ENCODE measurements at regions not wholly inside any gene's neighbourhood (a gene's known extent, or its start where the extent isn't known, plus 50 kb on each side); places are given as distances from the start of the nearest gene placed in this dataset.

DNA sequence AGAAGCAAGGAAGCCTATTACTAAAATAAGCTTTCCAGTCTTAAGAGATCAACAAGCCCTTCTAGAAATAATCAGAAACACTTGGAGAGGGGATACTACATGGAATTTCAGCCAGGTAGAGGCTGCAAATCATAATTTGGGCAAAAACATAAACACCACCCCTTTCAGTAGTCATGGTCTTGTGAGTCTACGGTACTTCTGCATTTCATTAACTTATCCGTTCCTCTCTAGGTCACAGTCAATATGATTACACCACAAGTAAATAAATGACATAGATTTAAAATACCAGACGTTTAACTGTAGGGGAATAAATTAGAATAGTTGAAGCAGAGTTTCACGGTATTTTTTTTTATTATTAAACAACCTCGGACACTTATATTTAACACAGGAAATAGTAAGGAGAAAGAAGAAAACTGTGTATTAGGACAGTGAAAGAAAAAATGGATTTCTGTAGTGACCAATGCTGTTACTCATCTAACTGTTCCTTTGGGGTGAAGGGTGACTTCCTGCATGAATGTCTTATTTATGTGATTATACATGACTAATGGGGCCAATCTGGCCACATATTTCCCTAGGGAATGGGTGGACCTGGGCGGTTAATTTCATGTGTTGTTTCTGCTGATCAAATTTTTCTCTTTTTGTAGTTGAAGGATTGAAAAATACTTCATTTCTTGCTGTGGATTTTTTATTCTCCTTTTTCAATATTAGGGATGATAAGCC lies 456.6 kb upstream of the UBE2E3 start:
- no peak for DNase-seq

DNA sequence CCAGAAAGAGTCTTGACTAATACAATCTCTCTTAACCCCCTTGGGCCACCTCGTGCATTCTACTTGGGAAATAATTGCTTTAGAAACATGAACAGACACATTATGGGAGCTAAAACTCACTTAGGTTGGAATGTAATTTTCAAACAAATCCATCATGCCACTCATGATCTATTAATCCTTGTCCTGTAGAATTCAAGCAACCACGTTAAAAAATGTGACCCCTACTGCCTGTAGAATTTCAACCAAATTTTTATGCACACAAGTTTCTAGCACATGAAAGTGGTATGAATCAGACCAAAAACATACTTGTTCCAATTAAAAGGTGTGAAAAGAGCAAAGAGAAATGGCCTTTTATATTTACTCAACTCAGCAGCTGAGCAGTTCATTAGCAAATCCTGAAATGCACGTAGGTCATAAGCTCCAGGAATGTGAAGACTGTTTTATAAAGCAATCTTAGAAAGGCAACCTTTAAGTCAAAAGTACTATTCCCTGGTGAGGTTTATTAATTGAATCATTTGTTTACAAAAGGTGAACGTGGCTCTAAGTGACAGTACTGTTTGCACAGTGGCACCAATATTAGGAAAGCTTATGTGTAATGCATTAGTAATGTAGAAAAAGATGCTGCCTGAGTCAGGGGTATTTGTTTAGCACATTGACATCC lies 459.4 kb upstream of the UBE2E3 start:
- DNase-seq: no peak

- DNase-seq: no peak
Measured at GRCh38 chr2:180520206-180520605, 460.2 kb upstream of the UBE2E3 start.

DNA sequence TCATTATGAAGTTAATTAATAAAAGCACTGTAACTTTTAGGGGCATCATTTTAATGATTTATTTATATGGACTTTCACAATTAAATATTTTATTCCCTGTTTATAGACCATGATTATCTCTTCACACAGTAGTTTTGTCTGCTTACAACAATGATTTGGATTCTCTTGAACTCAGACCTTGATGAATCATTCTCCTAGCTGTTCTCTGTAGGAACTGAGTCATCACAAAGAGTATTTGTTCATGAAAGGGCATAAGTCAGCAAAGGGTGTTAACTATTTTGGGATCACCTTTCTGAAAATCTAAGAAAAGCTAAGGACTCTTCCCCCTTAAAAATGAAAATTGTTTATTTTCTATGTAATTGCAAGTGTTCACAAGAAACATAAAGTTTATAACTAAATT lies 461.1 kb upstream of the UBE2E3 start:
- no peak for DNase-seq

GRCh38 chr2:180516232-180516631 lies 464.2 kb upstream of the UBE2E3 start:
- no peak for DNase-seq

DNA sequence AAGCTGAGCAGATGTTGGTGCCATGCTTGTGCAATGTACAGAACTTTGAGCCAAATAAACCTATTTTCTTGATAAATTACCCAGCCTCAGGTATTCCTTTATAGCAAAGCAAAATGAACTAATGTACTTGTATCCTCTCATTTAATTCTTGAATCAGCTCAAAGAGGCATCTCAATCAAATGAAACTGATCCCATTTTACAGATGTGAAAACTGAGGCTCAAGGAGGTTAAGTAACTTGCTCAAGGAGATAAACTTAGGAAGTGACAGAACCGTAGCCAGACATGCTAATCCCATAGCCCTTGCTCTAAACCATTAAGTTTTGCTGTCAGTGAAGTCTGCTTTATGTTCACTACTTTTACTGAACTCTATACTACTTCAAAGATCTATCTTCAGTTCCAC lies 467.0 kb upstream of the UBE2E3 start:
- DNase-seq: no peak

GRCh38 chr2:180508458-180508857 lies 471.9 kb upstream of the UBE2E3 start:
- no peak for DNase-seq

- DNase-seq: no peak
Measured at GRCh38 chr2:180507028-180507427, 473.4 kb upstream of the UBE2E3 start.

DNA sequence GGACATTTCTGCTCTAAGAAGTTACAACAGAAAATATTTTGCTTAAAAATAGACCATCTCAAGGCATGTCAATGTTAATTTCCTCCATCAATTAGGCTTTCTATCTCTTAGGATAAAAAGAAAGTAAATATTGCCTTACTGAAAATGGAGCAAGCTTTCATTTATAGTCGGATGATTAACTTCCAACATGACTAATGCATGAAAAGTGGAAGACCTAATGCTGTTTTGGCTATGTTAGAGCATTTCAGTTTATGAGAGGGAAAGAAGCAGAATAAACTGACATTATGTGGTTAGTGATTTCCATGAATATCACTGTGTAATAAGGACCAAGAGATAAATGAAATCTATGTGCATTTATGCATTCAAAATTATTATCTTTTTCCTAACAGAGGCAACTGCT lies 475.2 kb upstream of the UBE2E3 start:
- no peak for DNase-seq

DNA sequence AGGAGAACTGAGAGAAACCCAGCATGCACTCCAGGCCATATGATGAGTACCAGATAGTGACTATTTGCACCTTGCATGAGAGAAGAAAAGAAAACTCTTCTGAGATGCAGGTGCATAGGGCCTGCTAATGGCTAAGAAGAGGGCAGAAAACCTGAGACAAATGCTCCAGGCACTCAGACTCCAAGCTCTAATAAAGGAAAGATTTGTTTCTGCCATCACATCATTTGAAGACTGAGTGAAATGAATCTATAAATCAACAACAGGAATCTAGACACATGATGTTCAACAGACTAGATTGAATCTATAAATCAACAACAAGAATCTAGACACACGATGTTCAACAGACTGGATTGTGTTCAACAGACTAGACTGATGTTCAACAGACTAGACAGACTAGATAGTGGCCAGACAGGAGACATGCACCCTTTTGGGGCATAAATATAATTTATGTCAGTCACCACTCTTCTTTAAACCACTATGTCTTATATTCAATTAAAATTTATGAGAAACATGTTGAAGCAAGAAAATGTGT lies 482.7 kb upstream of the UBE2E3 start:
- no peak for DNase-seq

GRCh38 chr2:180495606-180496005 lies 484.8 kb upstream of the UBE2E3 start:
- DNase-seq: no peak

GRCh38 chr2:180494286-180494685 lies 486.1 kb upstream of the UBE2E3 start:
- DNase-seq: no peak

DNA sequence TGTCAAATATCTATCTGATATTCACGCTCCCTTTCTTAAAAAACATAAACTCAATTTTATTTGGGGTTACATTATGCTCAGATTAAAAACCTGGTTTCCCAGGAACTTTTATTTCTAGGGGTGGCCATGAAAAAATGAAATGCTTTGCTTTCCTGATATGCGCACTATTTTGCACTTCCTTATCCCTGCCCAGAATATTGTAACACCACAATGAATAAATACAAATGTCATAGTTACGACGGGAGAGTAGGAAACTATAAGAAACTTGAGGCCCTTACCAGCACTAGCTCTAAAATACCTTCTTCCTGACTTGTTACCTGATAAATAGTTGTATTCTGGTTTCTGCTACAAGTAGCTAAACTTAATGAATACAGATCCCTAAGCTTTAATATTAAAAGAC lies 475.6 kb upstream of the CWC22 start:
- no peak for DNase-seq

DNA sequence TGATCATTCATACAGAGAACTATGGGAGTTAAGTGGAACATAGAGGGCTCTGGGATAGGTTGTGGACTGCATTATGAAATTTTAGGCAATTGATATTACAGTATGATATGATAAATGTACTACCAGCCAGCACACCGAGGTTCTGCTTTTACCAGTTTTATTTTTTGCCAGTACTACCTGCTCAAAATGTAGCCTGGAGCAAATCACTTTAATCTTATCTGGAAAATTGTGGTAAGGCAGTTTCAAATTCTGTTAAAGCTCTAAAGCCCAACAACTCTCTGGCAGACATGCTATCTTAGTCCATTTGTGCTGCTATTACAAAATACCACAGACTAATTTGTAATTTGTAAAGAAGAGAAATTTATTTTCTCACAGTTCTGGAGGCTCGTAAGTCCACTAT lies 474.9 kb upstream of the CWC22 start:
- DNase-seq: no peak

DNA sequence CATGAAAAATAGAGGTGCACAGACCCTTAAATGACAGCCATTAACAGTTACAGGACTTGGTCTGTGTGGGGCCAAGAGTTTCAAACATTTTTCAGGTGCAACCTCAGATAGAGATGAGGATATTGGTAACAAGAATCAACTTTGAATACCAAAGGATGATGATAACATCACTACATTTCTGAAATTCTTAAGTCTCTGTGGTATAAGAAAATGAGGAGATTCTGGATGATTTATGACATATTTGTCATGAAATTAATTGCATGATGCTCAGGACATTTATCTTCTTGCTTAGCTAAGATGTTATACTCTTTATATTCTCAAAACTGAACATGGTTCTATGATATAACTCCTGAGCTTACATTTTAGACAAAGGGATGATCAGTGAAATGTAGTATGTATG lies 471.8 kb upstream of the CWC22 start:
- no peak for DNase-seq

DNA sequence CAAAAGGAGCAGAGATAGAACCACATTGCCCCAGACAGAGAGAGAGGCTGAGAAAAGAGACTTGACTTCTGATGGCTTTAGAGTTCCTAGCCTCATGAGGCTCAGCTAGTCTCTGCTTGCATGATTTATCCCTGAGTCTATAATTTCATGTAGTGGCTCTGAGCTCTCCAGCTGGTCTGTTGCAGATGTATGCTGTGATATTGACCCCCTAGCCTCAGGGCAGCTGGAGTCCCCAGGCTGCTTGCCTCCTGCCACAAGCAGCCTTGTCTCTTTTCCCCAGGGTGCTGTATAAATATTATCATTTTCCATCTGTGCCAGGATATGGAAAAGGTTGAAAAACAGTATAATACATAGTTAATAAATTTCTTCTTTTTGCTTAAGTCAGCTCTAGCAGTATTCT lies 467.6 kb upstream of the CWC22 start:
- peak; percentile 29 for DNase-seq

- no peak for DNase-seq
Measured at GRCh38 chr2:180473456-180473855, 466.4 kb upstream of the CWC22 start.

DNA sequence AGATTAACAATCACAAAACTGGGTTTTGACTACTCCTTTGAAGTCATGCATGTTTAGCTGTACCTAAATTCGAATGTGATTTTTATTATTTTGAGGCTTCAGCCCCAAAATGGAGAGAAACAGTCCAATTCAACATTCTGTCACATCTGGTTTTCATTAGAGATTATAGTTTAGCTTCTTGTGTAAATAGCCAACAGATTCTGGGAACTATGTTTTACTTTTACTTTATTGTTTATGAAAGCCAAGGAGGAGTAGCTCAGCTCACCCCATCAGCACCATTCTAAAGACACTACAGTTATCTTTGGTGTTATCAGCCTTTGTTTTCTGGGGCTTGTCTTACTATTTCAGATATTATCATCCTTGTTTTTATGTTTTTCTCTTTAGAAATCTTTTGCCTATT lies 465.0 kb upstream of the CWC22 start:
- no peak for DNase-seq

DNA sequence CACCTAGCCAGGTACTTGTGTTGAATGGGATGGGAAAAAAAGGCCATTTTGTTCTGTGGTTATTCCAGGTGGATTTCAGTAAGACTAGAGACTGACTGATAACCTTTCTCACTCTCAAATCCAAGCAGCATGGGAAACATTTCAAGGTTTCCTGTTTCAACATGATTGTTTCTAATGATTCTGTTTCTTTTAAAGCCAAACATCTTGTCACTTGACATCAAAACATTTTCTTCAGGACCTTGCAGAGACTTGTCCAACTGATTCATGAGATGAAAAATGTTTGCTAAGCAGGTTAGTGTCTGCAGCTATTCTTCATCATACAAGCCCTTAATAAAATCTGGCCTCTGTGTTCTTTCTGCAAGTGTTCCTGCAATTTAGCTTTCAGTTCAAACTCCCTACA lies 456.5 kb upstream of the CWC22 start:
- DNase-seq: no peak

GRCh38 chr2:180461761-180462160 lies 454.7 kb upstream of the CWC22 start:
- DNase-seq: no peak

GRCh38 chr2:180456801-180457200 lies 449.7 kb upstream of the CWC22 start:
- DNase-seq: no peak

DNA sequence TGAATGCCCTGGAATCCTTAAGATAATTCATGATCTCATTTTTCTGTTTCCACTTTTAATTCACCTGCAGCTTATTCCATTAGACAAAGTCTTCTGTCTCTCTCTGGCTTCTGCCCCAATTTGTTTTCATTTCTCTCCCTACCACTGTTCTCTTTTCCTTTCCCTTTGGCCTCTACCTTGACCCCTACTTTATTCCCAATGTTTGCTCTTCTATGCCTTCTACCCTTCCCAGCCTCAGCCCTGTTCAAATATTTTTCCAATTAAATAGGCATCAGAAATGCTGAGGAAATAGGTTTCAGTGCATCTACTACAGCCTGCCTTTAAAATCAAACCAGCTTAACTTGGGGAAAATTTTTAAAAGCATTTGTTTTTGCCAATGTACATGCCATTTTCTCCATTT lies 443.7 kb upstream of the CWC22 start:
- no peak for DNase-seq

DNA sequence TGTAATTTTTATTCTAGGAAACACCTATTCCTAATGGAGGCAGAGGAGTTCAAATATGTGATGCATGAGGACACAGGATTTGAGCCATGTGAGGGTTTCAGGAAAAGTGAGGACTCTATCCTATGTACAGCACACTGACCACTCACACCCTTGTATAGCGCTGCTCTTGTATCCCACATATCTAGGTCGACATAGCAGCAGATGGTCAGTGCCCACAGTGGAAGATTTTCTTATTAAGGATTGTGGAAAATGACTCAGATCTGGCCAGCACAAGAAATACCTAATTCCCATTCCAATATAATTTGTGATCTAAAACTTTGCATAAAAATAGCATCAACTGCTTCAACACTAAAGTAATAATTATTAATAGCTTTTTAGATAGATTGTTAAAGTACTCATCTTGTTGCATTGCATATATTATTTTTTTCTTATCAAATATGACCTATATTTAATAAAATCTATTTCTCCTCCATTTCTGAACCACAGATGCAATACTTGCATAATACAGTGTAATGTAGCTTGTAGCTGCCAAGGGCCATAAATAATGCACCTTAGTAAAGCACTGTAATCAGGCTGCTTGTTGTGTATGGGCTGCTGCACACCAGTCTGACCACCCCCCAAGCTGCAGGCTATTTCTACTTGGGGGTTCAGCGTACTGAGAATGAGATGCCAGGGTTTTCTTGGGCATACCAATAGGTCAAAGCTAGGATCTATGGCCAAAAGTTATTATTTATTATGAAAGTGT lies 442.2 kb upstream of the CWC22 start:
- DNase-seq: peak; percentile 8

DNA sequence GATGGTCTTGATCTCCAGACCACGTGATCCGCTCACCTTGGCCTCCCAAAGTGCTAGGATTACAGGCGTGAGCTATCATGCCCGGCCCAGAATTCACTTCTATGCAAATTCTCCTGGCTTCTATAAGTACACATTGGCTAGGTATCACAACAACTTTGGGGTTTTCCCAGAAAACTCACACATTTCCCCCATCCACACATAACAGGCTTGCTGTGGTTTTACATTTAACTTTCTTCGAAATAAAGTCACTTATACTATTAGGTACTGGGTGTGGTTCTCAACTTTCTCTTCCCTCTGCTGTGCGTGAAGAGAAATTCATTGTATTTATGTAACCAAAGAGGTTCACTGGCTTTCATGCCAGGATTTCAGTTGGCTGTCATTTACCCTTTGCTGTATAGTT lies 439.4 kb upstream of the CWC22 start:
- DNase-seq: no peak
